ENCODE measurements at regions not wholly inside any gene's neighbourhood (a gene's known extent, or its start where the extent isn't known, plus 50 kb on each side); places are given as distances from the start of the nearest gene placed in this dataset.

GRCh38 chrX:550514-550913, 80.1 kb upstream of the SHOX start:
- H3K36me3 ChIP-seq (replicated peaks in 1 of 2; ENCODE audit: control insufficient read depth in 1 of 2, insufficient read depth in 2 of 2, low read length in 2 of 2) = no peaks in the 10 kb centered on the region
- no peak for DNase-seq
- no peaks in the 10 kb centered on the region for H3K27me3 ChIP-seq (ENCODE audit: control insufficient read depth in 2 of 2, insufficient read depth in 2 of 2, low read length in 2 of 2)
- no peak for TF ChIP-seq CTCF (IDR thresholded peaks at IDR 0.05)
- no peaks in the 10 kb centered on the region for H3K4me1 ChIP-seq (ENCODE audit: control insufficient read depth in 1 of 2, insufficient read depth in 2 of 2, low read length in 2 of 2)
- Mint-ChIP-seq H3K27ac (no peak overlapping the region), H3K4me1 (no peaks in the 10 kb centered on the region), H3K36me3 (no peaks in the 10 kb centered on the region), H3K4me3 (no peak overlapping the region), H3K9me3 (peaks cover 18 to 37% (median 27%) of the 10 kb centered on the region in 7 donors), H3K27me3 (ENCODE audit: low read depth in 3 of 3) (peaks cover under 1 to 6% (median 1%) of the 10 kb centered on the region in 3 donors)
- intact Hi-C loops (cut with micrococcal nuclease) = no loop called here
- no peaks in the 10 kb centered on the region for H4K20me1 ChIP-seq (ENCODE audit: insufficient read depth, low read length)
- no peaks in the 10 kb centered on the region for H3K79me2 ChIP-seq (ENCODE audit: insufficient read depth, low read length)
- no peak overlapping the region for H3K9ac ChIP-seq (ENCODE audit: insufficient read depth, low read length, poor library complexity, severe bottlenecking)
- H3K4me3 ChIP-seq (replicated peaks in 1 of 3; ENCODE audit: low read depth in 2 of 3, low read length in 3 of 3) = no peak overlapping the region
- no peak overlapping the region for H3K27ac ChIP-seq (ENCODE audit: low read depth in 1 of 2, low read length in 2 of 2)
- H3K4me2 ChIP-seq (replicated peaks; ENCODE audit: extremely low read depth, low read length, poor library complexity, severe bottlenecking) = no peak overlapping the region
- peaks cover 18 to 31% of the 10 kb centered on the region in 2 donors for H3K9me3 ChIP-seq (replicated peaks in 1 of 2; ENCODE audit: control insufficient read depth in 1 of 2, insufficient read depth in 1 of 2, low read length in 2 of 2)
- WGBS (ENCODE audit: insufficient coverage) = 72% methylated on average over 1 of the region's 1 CpG
- H2AFZ ChIP-seq (ENCODE audit: insufficient read depth, low read depth, low read length, poor library complexity, severe bottlenecking) = no peak overlapping the region

GRCh38 chrX:551306-551705, 79.3 kb upstream of the SHOX start:
- Histone ChIP-seq H2AFZ (ENCODE audit: insufficient read depth, low read depth, low read length, poor library complexity, severe bottlenecking) (no peak overlapping the region), H3K4me2 (replicated peaks; ENCODE audit: extremely low read depth, low read length, poor library complexity, severe bottlenecking) (no peak overlapping the region), H4K20me1 (ENCODE audit: insufficient read depth, low read length) (no peaks in the 10 kb centered on the region), H3K4me1 (ENCODE audit: control insufficient read depth in 1 of 2, insufficient read depth in 2 of 2, low read length in 2 of 2) (no peaks in the 10 kb centered on the region), H3K9me3 (replicated peaks in 1 of 2; ENCODE audit: control insufficient read depth in 1 of 2, insufficient read depth in 1 of 2, low read length in 2 of 2) (peaks cover 18 to 32% of the 10 kb centered on the region in 2 donors), H3K79me2 (ENCODE audit: insufficient read depth, low read length) (no peaks in the 10 kb centered on the region), H3K36me3 (replicated peaks in 1 of 2; ENCODE audit: control insufficient read depth in 1 of 2, insufficient read depth in 2 of 2, low read length in 2 of 2) (no peaks in the 10 kb centered on the region), H3K9ac (ENCODE audit: insufficient read depth, low read length, poor library complexity, severe bottlenecking) (no peak overlapping the region), H3K4me3 (replicated peaks in 1 of 3; ENCODE audit: low read depth in 2 of 3, low read length in 3 of 3) (no peak overlapping the region), H3K27ac (ENCODE audit: low read depth in 1 of 2, low read length in 2 of 2) (no peak overlapping the region), H3K27me3 (ENCODE audit: control insufficient read depth in 2 of 2, insufficient read depth in 2 of 2, low read length in 2 of 2) (no peaks in the 10 kb centered on the region)
- peaks cover 18 to 33% (median 27%) of the 10 kb centered on the region in 7 donors for H3K9me3 Mint-ChIP-seq
- H3K4me3 Mint-ChIP-seq = no peak overlapping the region
- H3K4me1 Mint-ChIP-seq = no peaks in the 10 kb centered on the region
- no peaks in the 10 kb centered on the region for H3K36me3 Mint-ChIP-seq
- intact Hi-C loops (cut with micrococcal nuclease) = no loop called here
- no peak overlapping the region for H3K27ac Mint-ChIP-seq
- H3K27me3 Mint-ChIP-seq (ENCODE audit: low read depth in 3 of 3) = peaks cover 0 to 6% (median 1%) of the 10 kb centered on the region in 3 donors
- no peak for TF ChIP-seq CTCF (IDR thresholded peaks at IDR 0.05)
- 74% methylated on average over 2 of the region's 2 CpGs for WGBS (ENCODE audit: insufficient coverage)
- DNase-seq = no peak

Data from CD14-positive monocyte (primary cell).